Spleen (tissue), 7 donors: ENCODE measurements at regions not wholly inside any gene's neighbourhood (a gene's known extent, or its start where the extent isn't known, plus 50 kb on each side); places are given as distances from the start of the nearest gene placed in this dataset.

Experiments
- POLR2A ChIP-seq, 3 donors: fragments of 450-650 bp; IDR thresholded peaks; one replicate each; pipeline ENCODE4 v1.5.1; 2017; ENCODE audit warnings: antibody characterized with exemption in 3 of 3, mild to moderate bottlenecking in 1 of 3
- POLR2AphosphoS5 ChIP-seq, 3 donors: sonication (generic); formaldehyde crosslinking; IDR thresholded peaks; one replicate each; pipeline ENCODE4 v1.5.1; 2017; ENCODE audit warnings: antibody characterized with exemption in 3 of 3
- TF ChIP-seq, protein P1 (sequence below), 11 experiments: fragments of 200-600 bp in 7 of 11; fragments of 450-650 bp in 4 of 11; sonication (generic) in 4 of 11; IDR thresholded peaks in 8 of 11; conservative IDR thresholded peaks in 3 of 11; 1 replicate in 7 of 11; 2 replicates in 4 of 11; pipeline versions ENCODE4 v1.4.0 to v1.8.0; 2016 to 2021; ENCODE audit warnings: antibody characterized with exemption in 11 of 11, inconsistent platforms in 4 of 11, mild to moderate bottlenecking in 1 of 11
- donor health status: DM: no; HTN: no; CAD: no; lungs with moderate emphysema.
- donor health status: DM: no; HTN: no; CAD: no.
- donor health status: DM: no; HTN: no; CAD: no.

DNA sequence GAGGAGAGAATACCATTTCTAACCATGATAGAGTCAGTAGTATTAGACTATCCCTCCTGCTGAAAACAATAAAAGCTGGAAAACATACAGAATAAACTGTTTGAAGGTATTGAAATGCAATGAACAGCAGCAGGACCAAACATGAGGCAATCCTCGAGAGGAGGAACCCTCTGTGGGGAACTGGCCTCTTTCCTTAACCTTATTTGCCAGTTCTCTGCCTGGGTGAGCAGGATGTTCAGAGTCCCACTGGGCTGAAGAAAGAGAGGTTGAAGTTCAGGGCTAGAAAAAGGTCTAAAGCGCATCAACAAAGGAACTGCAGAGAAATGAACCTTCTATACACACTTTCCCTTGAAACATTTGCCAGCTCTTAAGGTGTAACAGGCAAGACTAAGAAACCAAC lies 79.8 kb upstream of the FHL2 start:
- no peak for TF ChIP-seq POLR2A (IDR thresholded peaks at IDR 0.05)
- TF ChIP-seq, protein P1, sequence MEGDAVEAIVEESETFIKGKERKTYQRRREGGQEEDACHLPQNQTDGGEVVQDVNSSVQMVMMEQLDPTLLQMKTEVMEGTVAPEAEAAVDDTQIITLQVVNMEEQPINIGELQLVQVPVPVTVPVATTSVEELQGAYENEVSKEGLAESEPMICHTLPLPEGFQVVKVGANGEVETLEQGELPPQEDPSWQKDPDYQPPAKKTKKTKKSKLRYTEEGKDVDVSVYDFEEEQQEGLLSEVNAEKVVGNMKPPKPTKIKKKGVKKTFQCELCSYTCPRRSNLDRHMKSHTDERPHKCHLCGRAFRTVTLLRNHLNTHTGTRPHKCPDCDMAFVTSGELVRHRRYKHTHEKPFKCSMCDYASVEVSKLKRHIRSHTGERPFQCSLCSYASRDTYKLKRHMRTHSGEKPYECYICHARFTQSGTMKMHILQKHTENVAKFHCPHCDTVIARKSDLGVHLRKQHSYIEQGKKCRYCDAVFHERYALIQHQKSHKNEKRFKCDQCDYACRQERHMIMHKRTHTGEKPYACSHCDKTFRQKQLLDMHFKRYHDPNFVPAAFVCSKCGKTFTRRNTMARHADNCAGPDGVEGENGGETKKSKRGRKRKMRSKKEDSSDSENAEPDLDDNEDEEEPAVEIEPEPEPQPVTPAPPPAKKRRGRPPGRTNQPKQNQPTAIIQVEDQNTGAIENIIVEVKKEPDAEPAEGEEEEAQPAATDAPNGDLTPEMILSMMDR (IDR thresholded peaks at IDR 0.05 in 8 of 11, conservative IDR thresholded peaks at IDR 0.05 in 3 of 11), result no peak
- TF ChIP-seq POLR2AphosphoS5 (IDR thresholded peaks at IDR 0.05), result no peak
